ENCODE measurements at regions not wholly inside any gene's neighbourhood (a gene's known extent, or its start where the extent isn't known, plus 50 kb on each side); places are given as distances from the start of the nearest gene placed in this dataset.

DNA sequence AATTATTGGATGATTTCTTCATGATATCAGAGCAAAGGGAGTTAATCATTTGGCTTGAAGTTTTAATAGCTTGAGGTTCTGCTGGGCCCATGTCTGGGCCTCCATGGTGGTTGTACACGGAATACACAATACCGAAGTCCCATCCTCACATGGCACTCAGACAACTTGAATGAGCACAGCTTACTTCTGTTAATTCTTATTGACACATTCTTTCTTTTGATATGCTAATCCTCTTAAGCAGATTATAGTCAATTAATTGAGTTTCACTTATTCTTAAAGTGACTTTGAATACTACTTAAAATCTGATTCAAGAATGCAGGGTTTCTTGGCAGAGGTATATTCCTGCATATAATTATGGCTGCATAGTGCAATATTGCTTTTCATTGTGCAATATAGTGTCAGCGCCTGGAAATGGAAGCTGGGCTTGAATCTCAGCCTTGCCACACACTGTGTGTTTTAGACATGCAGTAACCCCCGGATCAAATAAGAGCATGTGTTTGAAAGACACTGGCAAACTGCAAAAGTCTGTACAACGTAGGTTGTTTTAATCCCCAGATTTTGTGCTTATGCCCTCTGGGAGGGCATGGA lies 543.5 kb upstream of the ADARB2 start:
- no peak overlapping the region for H3K4me2 ChIP-seq (ENCODE audit: insufficient read depth, low read length)
- no peak overlapping the region for H3K4me3 ChIP-seq (ENCODE audit: insufficient read depth, low read length)
- H3K9me3 ChIP-seq (ENCODE audit: low read depth, low read length): no peaks in the 10 kb centered on the region
- H4K20me1 ChIP-seq (ENCODE audit: insufficient read depth, low read length): no peaks in the 10 kb centered on the region
- no peaks in the 10 kb centered on the region for H3K27me3 ChIP-seq (ENCODE audit: insufficient read depth, low read length)
- DNase-seq (ENCODE audit: insufficient read length, low spot score, missing footprints): no peak
- H2AFZ ChIP-seq (ENCODE audit: low read length): no peak overlapping the region
- no peaks in the 10 kb centered on the region for H3K4me1 ChIP-seq (ENCODE audit: insufficient read depth, low read length)
- H3K36me3 ChIP-seq (ENCODE audit: insufficient read depth, low read length): no peaks in the 10 kb centered on the region
- no peaks in the 10 kb centered on the region for H3K79me2 ChIP-seq (ENCODE audit: insufficient read depth, low read length)
- TF ChIP-seq, protein P1, sequence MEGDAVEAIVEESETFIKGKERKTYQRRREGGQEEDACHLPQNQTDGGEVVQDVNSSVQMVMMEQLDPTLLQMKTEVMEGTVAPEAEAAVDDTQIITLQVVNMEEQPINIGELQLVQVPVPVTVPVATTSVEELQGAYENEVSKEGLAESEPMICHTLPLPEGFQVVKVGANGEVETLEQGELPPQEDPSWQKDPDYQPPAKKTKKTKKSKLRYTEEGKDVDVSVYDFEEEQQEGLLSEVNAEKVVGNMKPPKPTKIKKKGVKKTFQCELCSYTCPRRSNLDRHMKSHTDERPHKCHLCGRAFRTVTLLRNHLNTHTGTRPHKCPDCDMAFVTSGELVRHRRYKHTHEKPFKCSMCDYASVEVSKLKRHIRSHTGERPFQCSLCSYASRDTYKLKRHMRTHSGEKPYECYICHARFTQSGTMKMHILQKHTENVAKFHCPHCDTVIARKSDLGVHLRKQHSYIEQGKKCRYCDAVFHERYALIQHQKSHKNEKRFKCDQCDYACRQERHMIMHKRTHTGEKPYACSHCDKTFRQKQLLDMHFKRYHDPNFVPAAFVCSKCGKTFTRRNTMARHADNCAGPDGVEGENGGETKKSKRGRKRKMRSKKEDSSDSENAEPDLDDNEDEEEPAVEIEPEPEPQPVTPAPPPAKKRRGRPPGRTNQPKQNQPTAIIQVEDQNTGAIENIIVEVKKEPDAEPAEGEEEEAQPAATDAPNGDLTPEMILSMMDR (IDR thresholded peaks at IDR 0.05; ENCODE audit: extremely low read depth, low read depth, low read length): no peak
- no peak overlapping the region for H3K27ac ChIP-seq (ENCODE audit: low read depth, low read length)

DNA sequence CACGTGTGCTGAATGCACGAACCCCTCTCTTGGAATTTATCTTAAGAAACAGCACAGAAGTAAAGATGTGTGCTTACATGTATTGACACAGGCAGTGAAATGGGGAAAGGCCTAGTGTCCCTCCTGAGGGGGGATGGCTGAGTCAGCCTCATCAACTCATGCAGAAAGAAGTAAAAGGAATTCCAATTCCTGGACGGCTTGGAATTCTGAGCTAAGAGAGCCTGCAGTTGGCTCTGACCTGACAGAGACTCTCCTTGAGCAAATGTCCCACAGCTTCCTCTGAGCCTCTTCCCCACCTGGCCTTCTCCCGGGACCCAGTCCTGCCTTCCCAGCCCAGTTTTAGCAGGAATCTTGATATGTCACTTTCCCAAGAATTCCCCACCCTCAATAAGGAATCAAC lies 542.4 kb upstream of the ADARB2 start:
- Histone ChIP-seq H3K9me3 (ENCODE audit: low read depth, low read length) (no peaks in the 10 kb centered on the region), H3K79me2 (ENCODE audit: insufficient read depth, low read length) (no peaks in the 10 kb centered on the region), H3K4me3 (ENCODE audit: insufficient read depth, low read length) (no peak overlapping the region), H3K4me2 (ENCODE audit: insufficient read depth, low read length) (no peak overlapping the region), H4K20me1 (ENCODE audit: insufficient read depth, low read length) (no peaks in the 10 kb centered on the region), H3K27ac (ENCODE audit: low read depth, low read length) (no peak overlapping the region), H3K4me1 (ENCODE audit: insufficient read depth, low read length) (no peaks in the 10 kb centered on the region), H3K36me3 (ENCODE audit: insufficient read depth, low read length) (no peaks in the 10 kb centered on the region), H3K27me3 (ENCODE audit: insufficient read depth, low read length) (no peaks in the 10 kb centered on the region), H2AFZ (ENCODE audit: low read length) (no peak overlapping the region)
- DNase-seq (ENCODE audit: insufficient read length, low spot score, missing footprints): peak; percentile 29
- TF ChIP-seq, protein P1 (IDR thresholded peaks at IDR 0.05; ENCODE audit: extremely low read depth, low read depth, low read length): no peak

DNA sequence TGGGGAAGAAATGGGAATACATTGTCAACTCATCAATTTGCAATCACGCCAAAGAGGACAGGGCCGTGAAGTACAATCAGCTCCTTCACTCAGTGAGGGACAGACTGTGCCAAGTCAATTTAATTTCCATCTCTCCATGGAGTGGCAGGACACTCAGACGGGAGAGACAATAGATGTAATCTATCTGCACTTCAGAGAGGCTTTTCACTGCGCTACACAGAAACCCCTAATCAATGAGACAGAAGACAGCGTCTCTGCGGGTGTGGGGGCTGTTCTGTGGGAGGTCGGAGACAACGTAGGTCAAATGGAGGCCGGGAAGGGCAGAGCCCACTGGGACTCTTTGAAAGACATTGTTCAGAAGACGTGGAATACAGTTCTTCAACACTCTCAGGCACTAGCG lies 541.0 kb upstream of the ADARB2 start:
- Histone ChIP-seq H3K9me3 (ENCODE audit: low read depth, low read length) (no peaks in the 10 kb centered on the region), H2AFZ (ENCODE audit: low read length) (no peak overlapping the region), H3K27me3 (ENCODE audit: insufficient read depth, low read length) (no peaks in the 10 kb centered on the region), H3K79me2 (ENCODE audit: insufficient read depth, low read length) (no peaks in the 10 kb centered on the region), H3K4me2 (ENCODE audit: insufficient read depth, low read length) (no peak overlapping the region), H3K4me3 (ENCODE audit: insufficient read depth, low read length) (no peak overlapping the region), H3K4me1 (ENCODE audit: insufficient read depth, low read length) (no peaks in the 10 kb centered on the region), H4K20me1 (ENCODE audit: insufficient read depth, low read length) (no peaks in the 10 kb centered on the region), H3K36me3 (ENCODE audit: insufficient read depth, low read length) (no peaks in the 10 kb centered on the region), H3K27ac (ENCODE audit: low read depth, low read length) (no peak overlapping the region)
- DNase-seq (ENCODE audit: insufficient read length, low spot score, missing footprints): no peak
- TF ChIP-seq, protein P1 (IDR thresholded peaks at IDR 0.05; ENCODE audit: extremely low read depth, low read depth, low read length): no peak

DNA sequence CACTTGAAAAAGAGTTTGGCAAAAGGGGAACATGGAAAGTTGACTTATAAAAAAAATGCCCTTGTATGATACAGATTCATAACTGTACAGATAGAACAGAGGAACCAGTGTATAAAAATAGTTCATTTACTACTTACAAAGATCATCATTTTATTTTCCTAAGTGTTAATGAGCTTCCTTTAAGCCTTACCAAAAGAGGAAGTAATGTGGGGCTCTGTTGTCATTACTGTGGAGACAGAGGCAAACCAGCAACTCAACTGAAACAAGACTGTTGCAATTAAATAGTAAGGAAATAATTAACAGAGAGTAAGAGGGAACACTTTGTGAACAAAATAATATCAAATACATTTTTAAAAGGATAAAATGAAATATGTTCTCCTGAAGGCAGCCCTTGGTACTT lies 526.2 kb upstream of the ADARB2 start:
- DNase-seq (ENCODE audit: insufficient read length, low spot score, missing footprints): no peak
- no peak overlapping the region for H3K4me3 ChIP-seq (ENCODE audit: insufficient read depth, low read length)
- H3K27ac ChIP-seq (ENCODE audit: low read depth, low read length): no peak overlapping the region
- H3K79me2 ChIP-seq (ENCODE audit: insufficient read depth, low read length): no peaks in the 10 kb centered on the region
- TF ChIP-seq, protein P1 (IDR thresholded peaks at IDR 0.05; ENCODE audit: extremely low read depth, low read depth, low read length): no peak
- H3K27me3 ChIP-seq (ENCODE audit: insufficient read depth, low read length): no peaks in the 10 kb centered on the region
- no peaks in the 10 kb centered on the region for H3K4me1 ChIP-seq (ENCODE audit: insufficient read depth, low read length)
- H3K36me3 ChIP-seq (ENCODE audit: insufficient read depth, low read length): no peaks in the 10 kb centered on the region
- no peaks in the 10 kb centered on the region for H4K20me1 ChIP-seq (ENCODE audit: insufficient read depth, low read length)
- no peak overlapping the region for H3K4me2 ChIP-seq (ENCODE audit: insufficient read depth, low read length)
- no peaks in the 10 kb centered on the region for H3K9me3 ChIP-seq (ENCODE audit: low read depth, low read length)
- H2AFZ ChIP-seq (ENCODE audit: low read length): no peak overlapping the region

All from osteoblast (primary cell).